Peyer's patch (tissue), 4 donors: ENCODE measurements at regions not wholly inside any gene's neighbourhood (a gene's known extent, or its start where the extent isn't known, plus 50 kb on each side); places are given as distances from the start of the nearest gene placed in this dataset.

Experiments
- CTCF ChIP-seq, 6 experiments: fragments of 450-650 bp in 4 of 6; fragments of 200-600 bp in 2 of 6; sonication (generic) in 1 of 6; IDR thresholded peaks; one replicate each; pipeline ENCODE4 v1.5.1; 2017 to 2019; ENCODE audit warnings: antibody characterized with exemption in 6 of 6, mild to moderate bottlenecking in 3 of 6, moderate library complexity in 1 of 6
- POLR2A ChIP-seq, 2 donors: fragments of 450-650 bp; IDR thresholded peaks; one replicate each; pipeline ENCODE4 v1.5.1; 2017; ENCODE audit warnings: antibody characterized with exemption in 2 of 2, mild to moderate bottlenecking in 2 of 2, moderate library complexity in 2 of 2

GRCh38 chr10:90227217-90227656 lies 525.8 kb downstream of the KIF20B start:
- TF ChIP-seq CTCF (IDR thresholded peaks at IDR 0.05) (no peak), POLR2A (IDR thresholded peaks at IDR 0.05) (no peak)
